CD4-positive, alpha-beta T cell treated with Interleukin-15 for 1 hour (primary cell): ENCODE measurements at regions not wholly inside any gene's neighbourhood (a gene's known extent, or its start where the extent isn't known, plus 50 kb on each side); places are given as distances from the start of the nearest gene placed in this dataset.

Experiments used
- DNase-seq: peaks from one replicate; pipeline ENCODE4 v3.0.0-alpha.2; 2020

GRCh38 chr13:50422181-50423148 lies 407.2 kb downstream of the KCNRG start:
- DNase-seq, result no peak

- DNase-seq, result no peak
Measured at GRCh38 chr13:50424993-50425392, 409.7 kb downstream of the KCNRG start.

GRCh38 chr13:50425772-50426171 lies 410.5 kb downstream of the KCNRG start:
- DNase-seq, result no peak

GRCh38 chr13:50426927-50427326 lies 411.7 kb downstream of the KCNRG start:
- DNase-seq, result no peak

- peak; percentile 52 for DNase-seq
Measured at GRCh38 chr13:50427511-50427910, 412.3 kb downstream of the KCNRG start.

- DNase-seq, result no peak
Measured at GRCh38 chr13:50428183-50428877, 413.1 kb downstream of the KCNRG start.

GRCh38 chr13:50435011-50435410 lies 408.5 kb downstream of the DLEU7 start:
- no peak for DNase-seq

- DNase-seq, result no peak
Measured at GRCh38 chr13:50437252-50437651, 406.2 kb downstream of the DLEU7 start.

- no peak for DNase-seq
Measured at GRCh38 chr13:50438351-50438750, 405.1 kb downstream of the DLEU7 start.

- no peak for DNase-seq
Measured at GRCh38 chr13:50441130-50441529, 402.4 kb downstream of the DLEU7 start.

GRCh38 chr13:50444726-50445125 lies 398.8 kb downstream of the DLEU7 start:
- DNase-seq, result no peak

GRCh38 chr13:50446611-50447010 lies 396.9 kb downstream of the DLEU7 start:
- DNase-seq, result no peak

- DNase-seq, result no peak
Measured at GRCh38 chr13:50448535-50448998, 394.9 kb downstream of the DLEU7 start.

- DNase-seq, result no peak
Measured at GRCh38 chr13:50449465-50449864, 394.0 kb downstream of the DLEU7 start.

GRCh38 chr13:50450279-50450678 lies 393.2 kb downstream of the DLEU7 start:
- DNase-seq, result no peak

- DNase-seq, result no peak
Measured at GRCh38 chr13:50451609-50452008, 391.9 kb downstream of the DLEU7 start.

GRCh38 chr13:50452028-50452427 lies 391.5 kb downstream of the DLEU7 start:
- DNase-seq, result no peak

- DNase-seq, result no peak
Measured at GRCh38 chr13:50452756-50453155, 390.7 kb downstream of the DLEU7 start.

- no peak for DNase-seq
Measured at GRCh38 chr13:50453188-50453587, 390.3 kb downstream of the DLEU7 start.

GRCh38 chr13:50456111-50456510 lies 387.4 kb downstream of the DLEU7 start:
- no peak for DNase-seq

- DNase-seq, result peak; percentile 21
Measured at GRCh38 chr13:50457415-50458393, 385.8 kb downstream of the DLEU7 start.

- no peak for DNase-seq
Measured at GRCh38 chr13:50459046-50459445, 384.4 kb downstream of the DLEU7 start.

GRCh38 chr13:50459658-50460057 lies 383.8 kb downstream of the DLEU7 start:
- DNase-seq, result no peak
